Thyroid gland (tissue), 4 donors: ENCODE measurements at regions not wholly inside any gene's neighbourhood (a gene's known extent, or its start where the extent isn't known, plus 50 kb on each side); places are given as distances from the start of the nearest gene placed in this dataset.

ENCODE experiments used
- DNase-seq, 2 donors: peaks; one replicate each; pipeline ENCODE4 v3.0.0-alpha.2; 2019
- H3K27ac ChIP-seq, 3 donors: fragments of 200-600 bp; sonication (generic); 1 replicate in 2 of 3; 2 replicates in 1 of 3; pipeline ENCODE4 v1.5.1; 2016 to 2019; ENCODE audit warnings: mild to moderate bottlenecking in 1 of 3, moderate library complexity in 1 of 3
- H3K27me3 ChIP-seq: fragments of 200-600 bp; sonication (generic); one replicate; pipeline ENCODE4 v1.5.1; 2019
- H3K36me3 ChIP-seq, 2 donors: fragments of 200-600 bp; sonication (generic); one replicate each; pipeline ENCODE4 v1.5.1; 2016 to 2019
- H3K4me1 ChIP-seq, 2 donors: fragments of 200-600 bp; sonication (generic); one replicate each; pipeline ENCODE4 v1.5.1; 2017 to 2019
- H3K4me3 ChIP-seq, 3 donors: fragments of 200-600 bp; sonication (generic); replicated peaks in 1 of 3; 1 replicate in 2 of 3; 2 replicates in 1 of 3; pipeline ENCODE4 v1.5.1; 2016; ENCODE audit warnings: mild to moderate bottlenecking in 1 of 3
- H3K9me3 ChIP-seq: fragments of 200-600 bp; sonication (generic); one replicate; pipeline ENCODE4 v1.5.1; 2017
- POLR2A ChIP-seq, 2 donors: fragments of 450-650 bp; IDR thresholded peaks; one replicate each; pipeline ENCODE4 v1.6.1; 2017; ENCODE audit warnings: antibody characterized with exemption in 2 of 2, mild to moderate bottlenecking in 2 of 2, moderate library complexity in 1 of 2
- WGBS, 2 donors: methylation state at CpG; one replicate each; pipeline ENCODE4 v1.1.5; 2017; 5-methylcytosine and 5-hydroxymethylcytosine counted together
- intact Hi-C: fragments of 100-400 bp; cut with DNase I; formaldehyde crosslinking; loops from one replicate; pipeline ENCODE4 v1.15.1; 2023
- TF ChIP-seq, protein P1 (sequence below), 6 experiments: fragments of 200-600 bp in 3 of 6; fragments of 450-650 bp in 3 of 6; sonication (generic) in 3 of 6; IDR thresholded peaks; one replicate each; pipeline ENCODE4 v1.5.1; 2016 to 2019; ENCODE audit warnings: antibody characterized with exemption in 6 of 6, mild to moderate bottlenecking in 2 of 6, inconsistent platforms in 1 of 6, moderate library complexity in 1 of 6

DNA sequence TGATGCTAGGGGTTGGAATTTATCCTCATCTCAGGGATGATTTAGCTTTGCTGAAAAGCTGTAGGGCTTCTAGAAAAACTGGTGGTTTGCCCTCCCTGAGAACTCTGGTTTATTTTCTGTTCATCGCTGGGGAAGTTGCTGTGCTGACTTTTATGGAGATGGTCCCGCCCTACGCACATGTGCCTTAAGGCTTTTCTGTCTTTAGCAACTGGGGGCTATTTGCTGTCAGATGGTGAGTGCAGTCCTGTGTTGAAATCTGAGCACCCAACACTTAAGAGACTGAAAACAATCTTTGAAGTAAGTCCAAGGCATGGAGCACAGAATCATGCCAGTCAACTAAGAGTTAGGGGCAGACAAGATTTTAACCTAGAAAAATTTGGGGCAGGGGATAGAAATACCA lies 2148.4 kb upstream of the CELF4 start:
- Histone ChIP-seq H3K4me1 (no peaks in the 10 kb centered on the region), H3K27me3 (no peaks in the 10 kb centered on the region), H3K36me3 (no peaks in the 10 kb centered on the region), H3K4me3 (no peak overlapping the region), H3K27ac (no peak overlapping the region), H3K9me3 (no peaks in the 10 kb centered on the region)
- WGBS, 2 donors = 87 to 95% methylated on average over 3 of the region's 3 CpGs
- TF ChIP-seq POLR2A (IDR thresholded peaks at IDR 0.05) = no peak
- TF ChIP-seq, protein P1, sequence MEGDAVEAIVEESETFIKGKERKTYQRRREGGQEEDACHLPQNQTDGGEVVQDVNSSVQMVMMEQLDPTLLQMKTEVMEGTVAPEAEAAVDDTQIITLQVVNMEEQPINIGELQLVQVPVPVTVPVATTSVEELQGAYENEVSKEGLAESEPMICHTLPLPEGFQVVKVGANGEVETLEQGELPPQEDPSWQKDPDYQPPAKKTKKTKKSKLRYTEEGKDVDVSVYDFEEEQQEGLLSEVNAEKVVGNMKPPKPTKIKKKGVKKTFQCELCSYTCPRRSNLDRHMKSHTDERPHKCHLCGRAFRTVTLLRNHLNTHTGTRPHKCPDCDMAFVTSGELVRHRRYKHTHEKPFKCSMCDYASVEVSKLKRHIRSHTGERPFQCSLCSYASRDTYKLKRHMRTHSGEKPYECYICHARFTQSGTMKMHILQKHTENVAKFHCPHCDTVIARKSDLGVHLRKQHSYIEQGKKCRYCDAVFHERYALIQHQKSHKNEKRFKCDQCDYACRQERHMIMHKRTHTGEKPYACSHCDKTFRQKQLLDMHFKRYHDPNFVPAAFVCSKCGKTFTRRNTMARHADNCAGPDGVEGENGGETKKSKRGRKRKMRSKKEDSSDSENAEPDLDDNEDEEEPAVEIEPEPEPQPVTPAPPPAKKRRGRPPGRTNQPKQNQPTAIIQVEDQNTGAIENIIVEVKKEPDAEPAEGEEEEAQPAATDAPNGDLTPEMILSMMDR (IDR thresholded peaks at IDR 0.05) = no peak
- no peak for DNase-seq
- intact Hi-C loops = no loop called here

GRCh38 chr18:39711701-39712100 lies 2146.1 kb upstream of the CELF4 start:
- Histone ChIP-seq H3K27ac (no peak overlapping the region), H3K36me3 (no peaks in the 10 kb centered on the region), H3K4me3 (no peak overlapping the region), H3K4me1 (no peaks in the 10 kb centered on the region), H3K9me3 (no peaks in the 10 kb centered on the region), H3K27me3 (no peaks in the 10 kb centered on the region)
- TF ChIP-seq POLR2A (IDR thresholded peaks at IDR 0.05) = no peak
- TF ChIP-seq, protein P1 (IDR thresholded peaks at IDR 0.05) = no peak
- DNase-seq = no peak
- intact Hi-C loops = no loop called here

DNA sequence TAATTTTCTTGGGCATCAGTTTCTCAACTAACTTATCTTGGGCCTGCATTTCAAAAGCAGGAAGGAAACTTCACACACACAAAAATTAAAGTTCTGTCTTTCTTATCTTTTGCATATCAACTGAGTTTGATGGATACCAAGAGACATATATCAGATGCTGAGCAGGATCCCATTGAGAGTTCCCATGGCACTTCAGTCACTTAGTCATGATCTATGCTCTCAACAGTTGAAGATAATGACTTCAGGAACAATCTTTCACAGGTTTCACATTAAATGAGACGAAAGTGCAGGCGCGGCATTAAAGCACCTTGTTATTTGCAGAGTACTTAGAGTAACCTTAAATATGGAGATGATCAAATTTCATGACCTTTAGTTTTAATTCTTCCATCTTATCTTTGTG lies 2139.8 kb upstream of the CELF4 start:
- H3K27ac ChIP-seq = no peak overlapping the region
- no peaks in the 10 kb centered on the region for H3K9me3 ChIP-seq
- H3K4me3 ChIP-seq = no peak overlapping the region
- no peaks in the 10 kb centered on the region for H3K36me3 ChIP-seq
- TF ChIP-seq POLR2A (IDR thresholded peaks at IDR 0.05) = no peak
- TF ChIP-seq, protein P1 (IDR thresholded peaks at IDR 0.05) = no peak
- 88 to 91% methylated on average over 3 of the region's 3 CpGs for WGBS, 2 donors
- no peaks in the 10 kb centered on the region for H3K4me1 ChIP-seq
- H3K27me3 ChIP-seq = no peaks in the 10 kb centered on the region
- DNase-seq = no peak
- intact Hi-C loops = no loop called here

GRCh38 chr18:39702888-39703287 lies 2137.3 kb upstream of the CELF4 start:
- no peak for DNase-seq
- TF ChIP-seq, protein P1 (IDR thresholded peaks at IDR 0.05) = no peak
- no peak for TF ChIP-seq POLR2A (IDR thresholded peaks at IDR 0.05)
- Histone ChIP-seq H3K27ac (no peak overlapping the region), H3K27me3 (no peaks in the 10 kb centered on the region), H3K4me3 (no peak overlapping the region), H3K36me3 (no peaks in the 10 kb centered on the region), H3K9me3 (no peaks in the 10 kb centered on the region), H3K4me1 (no peaks in the 10 kb centered on the region)
- 90 to 91% methylated on average over 3 of the region's 3 CpGs for WGBS, 2 donors
- intact Hi-C loops = no loop called here

DNA sequence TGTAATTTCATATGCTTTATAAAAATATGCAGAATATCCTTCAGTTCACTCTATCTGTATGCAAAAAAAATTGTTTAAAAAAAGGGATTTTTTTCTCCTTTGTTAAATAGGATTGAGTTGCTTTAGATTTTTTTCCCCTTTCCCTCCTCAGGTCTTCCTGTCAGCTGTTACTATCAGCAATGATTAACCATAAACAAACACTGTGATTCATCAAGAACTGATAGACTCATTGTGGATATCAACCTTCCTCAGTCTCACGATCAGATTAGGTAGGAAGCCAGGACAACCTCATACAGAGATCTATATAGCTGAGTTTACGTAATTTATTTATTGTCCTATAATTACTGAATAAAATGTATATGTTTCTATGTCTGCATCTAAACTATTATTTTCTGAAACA lies 2136.2 kb upstream of the CELF4 start:
- H3K4me1 ChIP-seq = no peaks in the 10 kb centered on the region
- no peaks in the 10 kb centered on the region for H3K9me3 ChIP-seq
- H3K4me3 ChIP-seq = no peak overlapping the region
- no peaks in the 10 kb centered on the region for H3K27me3 ChIP-seq
- no peak for TF ChIP-seq POLR2A (IDR thresholded peaks at IDR 0.05)
- TF ChIP-seq, protein P1 (IDR thresholded peaks at IDR 0.05) = no peak
- no peaks in the 10 kb centered on the region for H3K36me3 ChIP-seq
- no peak overlapping the region for H3K27ac ChIP-seq
- WGBS, 2 donors = 91 to 93% methylated on average over 2 of the region's 2 CpGs
- intact Hi-C loops = no loop called here
- DNase-seq = no peak
